Effector memory CD4-positive, alpha-beta T cell (primary cell): ENCODE measurements at regions not wholly inside any gene's neighbourhood (a gene's known extent, or its start where the extent isn't known, plus 50 kb on each side); places are given as distances from the start of the nearest gene placed in this dataset.

Experiments
- DNase-seq, 3 donors: peaks; one replicate each; pipeline ENCODE4 v3.0.0-alpha.2; 2020
- H3K27ac ChIP-seq: 2 replicates; pipeline ENCODE4 v1.7.0; 2013; ENCODE audit warnings: mild to moderate bottlenecking, low read length, moderate library complexity; ENCODE audit not compliant: insufficient read depth, poor library complexity, severe bottlenecking
- H3K27me3 ChIP-seq: replicated peaks from 2 replicates; pipeline ENCODE4 v1.7.0; 2013; ENCODE audit warnings: mild to moderate bottlenecking, low read length; ENCODE audit not compliant: insufficient read depth, control insufficient read depth, poor library complexity, severe bottlenecking
- H3K36me3 ChIP-seq: 2 replicates; pipeline ENCODE4 v1.7.0; 2013; ENCODE audit warnings: mild to moderate bottlenecking, low read length, moderate library complexity; ENCODE audit not compliant: control insufficient read depth, insufficient read depth
- H3K4me1 ChIP-seq: 2 replicates; pipeline ENCODE4 v1.7.0; 2013; ENCODE audit warnings: low read length, mild to moderate bottlenecking; ENCODE audit not compliant: control insufficient read depth, insufficient read depth, poor library complexity, severe bottlenecking
- H3K4me3 ChIP-seq: 2 replicates; pipeline ENCODE4 v1.7.0; 2013; ENCODE audit warnings: low read length, low read depth, mild to moderate bottlenecking; ENCODE audit not compliant: insufficient read depth, poor library complexity, severe bottlenecking
- H3K9me3 ChIP-seq: 2 replicates; pipeline ENCODE4 v1.7.0; 2013; ENCODE audit warnings: mild to moderate bottlenecking, low read length, moderate library complexity; ENCODE audit not compliant: control insufficient read depth

- no peak for DNase-seq
- H3K36me3 ChIP-seq = no peaks in the 10 kb centered on the region
- H3K4me3 ChIP-seq = no peak overlapping the region
Observed at GRCh38 chr5:148708854-148709253, 54.5 kb upstream of the HTR4 start.

GRCh38 chr5:148711961-148712360 is 57.6 kb upstream of the HTR4 start:
- Histone ChIP-seq H3K27me3 (no peaks in the 10 kb centered on the region), H3K36me3 (no peaks in the 10 kb centered on the region), H3K27ac (no peak overlapping the region), H3K4me1 (no peaks in the 10 kb centered on the region), H3K9me3 (no peaks in the 10 kb centered on the region), H3K4me3 (no peak overlapping the region)
- no peak for DNase-seq

More at GRCh38 chr5:148708854-148709253, 54.5 kb upstream of the HTR4 start:
- Histone ChIP-seq H3K4me1 (no peaks in the 10 kb centered on the region), H3K27me3 (no peaks in the 10 kb centered on the region), H3K9me3 (no peaks in the 10 kb centered on the region), H3K27ac (no peak overlapping the region)

- Histone ChIP-seq H3K27me3 (peaks cover 2% of the 10 kb centered on the region), H3K9me3 (no peaks in the 10 kb centered on the region), H3K36me3 (no peaks in the 10 kb centered on the region), H3K4me1 (no peaks in the 10 kb centered on the region), H3K4me3 (no peak overlapping the region), H3K27ac (no peak overlapping the region)
- no peak for DNase-seq
Observed at GRCh38 chr5:148713735-148714508, 59.6 kb upstream of the HTR4 start.

GRCh38 chr5:148716716-148717115 is 62.4 kb upstream of the HTR4 start:
- Histone ChIP-seq H3K4me1 (no peaks in the 10 kb centered on the region), H3K27ac (no peak overlapping the region), H3K36me3 (no peaks in the 10 kb centered on the region), H3K27me3 (peaks cover 6% of the 10 kb centered on the region), H3K4me3 (no peak overlapping the region), H3K9me3 (no peaks in the 10 kb centered on the region)
- DNase-seq = no peak

- no peak overlapping the region for H3K4me3 ChIP-seq
- no peaks in the 10 kb centered on the region for H3K9me3 ChIP-seq
- no peaks in the 10 kb centered on the region for H3K4me1 ChIP-seq
- DNase-seq = no peak
- H3K27me3 ChIP-seq = peaks cover 6% of the 10 kb centered on the region
- no peak overlapping the region for H3K27ac ChIP-seq
- no peaks in the 10 kb centered on the region for H3K36me3 ChIP-seq
Observed at GRCh38 chr5:148717668-148718067, 63.3 kb upstream of the HTR4 start.

- Histone ChIP-seq H3K4me3 (no peak overlapping the region), H3K27me3 (peaks cover 6% of the 10 kb centered on the region), H3K27ac (no peak overlapping the region)
Observed at GRCh38 chr5:148719605-148720004, 65.3 kb upstream of the HTR4 start.

GRCh38 chr5:148720257-148720656 is 65.9 kb upstream of the HTR4 start:
- Histone ChIP-seq H3K36me3 (no peaks in the 10 kb centered on the region), H3K4me3 (no peak overlapping the region), H3K27me3 (peaks cover 6% of the 10 kb centered on the region), H3K4me1 (no peaks in the 10 kb centered on the region), H3K9me3 (no peaks in the 10 kb centered on the region), H3K27ac (no peak overlapping the region)
- DNase-seq = no peak

More at GRCh38 chr5:148719605-148720004, 65.3 kb upstream of the HTR4 start:
- DNase-seq = no peak
- Histone ChIP-seq H3K9me3 (no peaks in the 10 kb centered on the region), H3K4me1 (no peaks in the 10 kb centered on the region), H3K36me3 (no peaks in the 10 kb centered on the region)

GRCh38 chr5:148723143-148723542 is 68.8 kb upstream of the HTR4 start:
- peaks cover 6% of the 10 kb centered on the region for H3K27me3 ChIP-seq
- H3K4me3 ChIP-seq = no peak overlapping the region
- H3K27ac ChIP-seq = no peak overlapping the region
- no peaks in the 10 kb centered on the region for H3K9me3 ChIP-seq
- H3K36me3 ChIP-seq = no peaks in the 10 kb centered on the region
- H3K4me1 ChIP-seq = no peaks in the 10 kb centered on the region
- DNase-seq = no peak

GRCh38 chr5:148725675-148726074 is 71.3 kb upstream of the HTR4 start:
- H3K27me3 ChIP-seq = no peaks in the 10 kb centered on the region

GRCh38 chr5:148729182-148729581 is 74.9 kb upstream of the HTR4 start:
- Histone ChIP-seq H3K27me3 (no peaks in the 10 kb centered on the region), H3K4me3 (no peak overlapping the region), H3K36me3 (no peaks in the 10 kb centered on the region), H3K27ac (no peak overlapping the region), H3K4me1 (no peaks in the 10 kb centered on the region), H3K9me3 (no peaks in the 10 kb centered on the region)
- no peak for DNase-seq

More at GRCh38 chr5:148725675-148726074, 71.3 kb upstream of the HTR4 start:
- no peak for DNase-seq
- no peak overlapping the region for H3K4me3 ChIP-seq
- H3K4me1 ChIP-seq = no peaks in the 10 kb centered on the region
- H3K9me3 ChIP-seq = no peaks in the 10 kb centered on the region
- H3K27ac ChIP-seq = no peak overlapping the region
- H3K36me3 ChIP-seq = no peaks in the 10 kb centered on the region
